Mucosa of rectum (tissue), 2 donors: ENCODE measurements at regions not wholly inside any gene's neighbourhood (a gene's known extent, or its start where the extent isn't known, plus 50 kb on each side); places are given as distances from the start of the nearest gene placed in this dataset.

ENCODE experiments used
- H3K27ac ChIP-seq, 2 donors: one replicate each; pipeline ENCODE4 v1.7.0; 2013; ENCODE audit warnings: inconsistent platforms in 2 of 2, low read depth in 2 of 2, low read length in 2 of 2
- H3K27me3 ChIP-seq, 2 donors: one replicate each; pipeline ENCODE4 v1.7.0; 2013; ENCODE audit warnings: low read length in 2 of 2; ENCODE audit not compliant: control insufficient read depth in 2 of 2, insufficient read depth in 2 of 2
- H3K36me3 ChIP-seq, 2 donors: one replicate each; pipeline ENCODE4 v1.7.0; 2013; ENCODE audit warnings: low read length in 2 of 2; ENCODE audit not compliant: control insufficient read depth in 2 of 2, insufficient read depth in 2 of 2
- H3K4me1 ChIP-seq, 2 donors: one replicate each; pipeline ENCODE4 v1.7.0; 2013; ENCODE audit warnings: low read length in 2 of 2, mild to moderate bottlenecking in 1 of 2; ENCODE audit not compliant: control insufficient read depth in 2 of 2, insufficient read depth in 2 of 2
- H3K4me3 ChIP-seq, 2 donors: one replicate each; pipeline ENCODE4 v1.7.0; 2013; ENCODE audit warnings: low read length in 2 of 2
- H3K9ac ChIP-seq, 2 donors: one replicate each; pipeline ENCODE4 v1.7.0; 2013; ENCODE audit warnings: low read length in 2 of 2, low read depth in 1 of 2, mild to moderate bottlenecking in 1 of 2
- H3K9me3 ChIP-seq, 2 donors: one replicate each; pipeline ENCODE4 v1.7.0; 2013; ENCODE audit warnings: low read length in 2 of 2; ENCODE audit not compliant: control insufficient read depth in 2 of 2
- donor health status: healthy.
- donor health status: Normal muscosa, but diverticular disease.

GRCh38 chr18:65372904-65373303 lies 377.9 kb upstream of the CDH7 start:
- Histone ChIP-seq H3K4me1 (no peaks in the 10 kb centered on the region), H3K9ac (no peak overlapping the region), H3K27me3 (no peaks in the 10 kb centered on the region), H3K27ac (no peak overlapping the region), H3K4me3 (no peak overlapping the region), H3K36me3 (no peaks in the 10 kb centered on the region), H3K9me3 (no peaks in the 10 kb centered on the region)

- H3K36me3 ChIP-seq, result no peaks in the 10 kb centered on the region
- H3K4me3 ChIP-seq, result no peak overlapping the region
- no peak overlapping the region for H3K27ac ChIP-seq
- H3K27me3 ChIP-seq, result no peaks in the 10 kb centered on the region
- H3K4me1 ChIP-seq, result no peaks in the 10 kb centered on the region
- H3K9me3 ChIP-seq, result no peaks in the 10 kb centered on the region
- H3K9ac ChIP-seq, result no peak overlapping the region
These were observed 385.4 kb upstream of the CDH7 start for GRCh38 chr18:65365245-65365980.

GRCh38 chr18:65363911-65364632 lies 386.7 kb upstream of the CDH7 start:
- no peak overlapping the region for H3K9ac ChIP-seq
- H3K4me3 ChIP-seq, result no peak overlapping the region
- H3K27ac ChIP-seq, result no peak overlapping the region
- H3K27me3 ChIP-seq, result no peaks in the 10 kb centered on the region
- H3K9me3 ChIP-seq, result no peaks in the 10 kb centered on the region
- H3K4me1 ChIP-seq, result no peaks in the 10 kb centered on the region
- H3K36me3 ChIP-seq, result no peaks in the 10 kb centered on the region

GRCh38 chr18:65363011-65363410 lies 387.8 kb upstream of the CDH7 start:
- no peak overlapping the region for H3K9ac ChIP-seq
- no peaks in the 10 kb centered on the region for H3K36me3 ChIP-seq
- no peaks in the 10 kb centered on the region for H3K4me1 ChIP-seq
- H3K9me3 ChIP-seq, result no peaks in the 10 kb centered on the region
- H3K27me3 ChIP-seq, result no peaks in the 10 kb centered on the region
- H3K4me3 ChIP-seq, result no peak overlapping the region
- H3K27ac ChIP-seq, result no peak overlapping the region

- Histone ChIP-seq H3K27ac (no peak overlapping the region), H3K36me3 (no peaks in the 10 kb centered on the region), H3K4me1 (no peaks in the 10 kb centered on the region), H3K4me3 (no peak overlapping the region), H3K9ac (no peak overlapping the region), H3K27me3 (no peaks in the 10 kb centered on the region), H3K9me3 (no peaks in the 10 kb centered on the region)
These were observed 391.3 kb upstream of the CDH7 start for GRCh38 chr18:65359479-65359878.

- no peaks in the 10 kb centered on the region for H3K4me1 ChIP-seq
- H3K4me3 ChIP-seq, result no peak overlapping the region
- no peak overlapping the region for H3K9ac ChIP-seq
- H3K36me3 ChIP-seq, result no peaks in the 10 kb centered on the region
- H3K27me3 ChIP-seq, result no peaks in the 10 kb centered on the region
- H3K9me3 ChIP-seq, result no peaks in the 10 kb centered on the region
- H3K27ac ChIP-seq, result no peak overlapping the region
These were observed 392.5 kb upstream of the CDH7 start for GRCh38 chr18:65358306-65358705.

- H3K27ac ChIP-seq, result no peak overlapping the region
These were observed 398.6 kb upstream of the CDH7 start for GRCh38 chr18:65352186-65352585.

GRCh38 chr18:65349635-65350034 lies 401.2 kb upstream of the CDH7 start:
- H3K4me3 ChIP-seq, result no peak overlapping the region
- H3K27ac ChIP-seq, result no peak overlapping the region
- no peaks in the 10 kb centered on the region for H3K9me3 ChIP-seq
- no peaks in the 10 kb centered on the region for H3K4me1 ChIP-seq
- no peaks in the 10 kb centered on the region for H3K36me3 ChIP-seq
- H3K9ac ChIP-seq, result no peak overlapping the region
- no peaks in the 10 kb centered on the region for H3K27me3 ChIP-seq

More at GRCh38 chr18:65352186-65352585, 398.6 kb upstream of the CDH7 start:
- H3K4me1 ChIP-seq, result no peaks in the 10 kb centered on the region
- no peak overlapping the region for H3K4me3 ChIP-seq
- H3K27me3 ChIP-seq, result no peaks in the 10 kb centered on the region
- no peaks in the 10 kb centered on the region for H3K36me3 ChIP-seq
- H3K9ac ChIP-seq, result no peak overlapping the region
- no peaks in the 10 kb centered on the region for H3K9me3 ChIP-seq

GRCh38 chr18:65347446-65347845 lies 403.4 kb upstream of the CDH7 start:
- Histone ChIP-seq H3K27ac (no peak overlapping the region), H3K27me3 (no peaks in the 10 kb centered on the region), H3K9me3 (no peaks in the 10 kb centered on the region), H3K9ac (no peak overlapping the region), H3K4me1 (no peaks in the 10 kb centered on the region), H3K36me3 (no peaks in the 10 kb centered on the region), H3K4me3 (no peak overlapping the region)

GRCh38 chr18:65346086-65346485 lies 404.7 kb upstream of the CDH7 start:
- Histone ChIP-seq H3K4me3 (no peak overlapping the region), H3K4me1 (no peaks in the 10 kb centered on the region), H3K36me3 (no peaks in the 10 kb centered on the region), H3K9ac (no peak overlapping the region), H3K9me3 (no peaks in the 10 kb centered on the region), H3K27me3 (no peaks in the 10 kb centered on the region), H3K27ac (no peak overlapping the region)
